DOHH2 (cell line): ENCODE measurements at regions not wholly inside any gene's neighbourhood (a gene's known extent, or its start where the extent isn't known, plus 50 kb on each side); places are given as distances from the start of the nearest gene placed in this dataset.

ENCODE experiments used
- EZH2phosphoT487 ChIP-seq: fragments of 200-600 bp; sonication (generic); IDR thresholded peaks from 2 replicates; pipeline ENCODE4 v1.6.1; 2017; ENCODE audit warnings: borderline replicate concordance, mild to moderate bottlenecking, antibody characterized with exemption, low read length, moderate library complexity, mixed read lengths
- TF ChIP-seq, protein P1 (sequence below): fragments of 200-600 bp; sonication (generic); IDR thresholded peaks from one replicate; pipeline ENCODE4 v1.5.1; 2014; ENCODE audit warnings: antibody characterized with exemption, mild to moderate bottlenecking, low read depth, low read length; ENCODE audit not compliant: poor library complexity, severe bottlenecking

DNA sequence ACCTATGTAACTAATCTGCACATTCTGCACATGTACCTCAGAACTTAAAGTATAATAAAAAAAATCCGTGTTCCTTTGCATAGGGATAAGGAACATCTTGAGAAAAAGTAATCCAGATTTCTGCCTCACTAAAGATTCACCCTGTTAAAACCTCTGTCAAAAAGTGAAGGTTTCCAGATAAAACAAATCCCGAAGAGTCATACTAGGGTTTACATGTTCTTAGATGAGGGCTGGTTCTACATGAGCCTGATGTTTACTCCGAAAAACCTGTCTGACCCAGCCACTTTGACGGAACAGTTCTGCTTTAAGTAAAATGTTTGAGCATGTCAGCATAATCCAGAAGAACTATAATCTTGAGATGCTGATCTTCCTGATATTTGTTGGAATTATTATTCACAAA lies 515.6 kb upstream of the SLC8A1 start:
- no peak for TF ChIP-seq EZH2phosphoT487
- TF ChIP-seq, protein P1, sequence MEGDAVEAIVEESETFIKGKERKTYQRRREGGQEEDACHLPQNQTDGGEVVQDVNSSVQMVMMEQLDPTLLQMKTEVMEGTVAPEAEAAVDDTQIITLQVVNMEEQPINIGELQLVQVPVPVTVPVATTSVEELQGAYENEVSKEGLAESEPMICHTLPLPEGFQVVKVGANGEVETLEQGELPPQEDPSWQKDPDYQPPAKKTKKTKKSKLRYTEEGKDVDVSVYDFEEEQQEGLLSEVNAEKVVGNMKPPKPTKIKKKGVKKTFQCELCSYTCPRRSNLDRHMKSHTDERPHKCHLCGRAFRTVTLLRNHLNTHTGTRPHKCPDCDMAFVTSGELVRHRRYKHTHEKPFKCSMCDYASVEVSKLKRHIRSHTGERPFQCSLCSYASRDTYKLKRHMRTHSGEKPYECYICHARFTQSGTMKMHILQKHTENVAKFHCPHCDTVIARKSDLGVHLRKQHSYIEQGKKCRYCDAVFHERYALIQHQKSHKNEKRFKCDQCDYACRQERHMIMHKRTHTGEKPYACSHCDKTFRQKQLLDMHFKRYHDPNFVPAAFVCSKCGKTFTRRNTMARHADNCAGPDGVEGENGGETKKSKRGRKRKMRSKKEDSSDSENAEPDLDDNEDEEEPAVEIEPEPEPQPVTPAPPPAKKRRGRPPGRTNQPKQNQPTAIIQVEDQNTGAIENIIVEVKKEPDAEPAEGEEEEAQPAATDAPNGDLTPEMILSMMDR: no peak
